Liver (tissue), 8 donors: ENCODE measurements at regions not wholly inside any gene's neighbourhood (a gene's known extent, or its start where the extent isn't known, plus 50 kb on each side); places are given as distances from the start of the nearest gene placed in this dataset.

Source experiments
- DNase-seq: peaks from one replicate; pipeline ENCODE4 v3.0.0-alpha.2; 2017; ENCODE audit warnings: low spot score
- H3K27ac ChIP-seq, 2 donors: one replicate each; pipeline ENCODE4 v1.7.0; 2013; ENCODE audit warnings: inconsistent platforms in 2 of 2, low read length in 2 of 2, control low read depth in 1 of 2, low read depth in 1 of 2, mild to moderate bottlenecking in 1 of 2
- H3K27me3 ChIP-seq, 4 donors: one replicate each; pipeline versions ENCODE4 v1.6.1 to v1.7.0; 2013; ENCODE audit warnings: low read length in 3 of 4, inconsistent platforms in 1 of 4, mild to moderate bottlenecking in 1 of 4, moderate library complexity in 1 of 4; ENCODE audit not compliant: control insufficient read depth in 4 of 4, insufficient read depth in 4 of 4
- H3K36me3 ChIP-seq, 4 donors: one replicate each; pipeline versions ENCODE4 v1.6.1 to v1.7.0; 2013; ENCODE audit warnings: low read length in 3 of 4, mild to moderate bottlenecking in 3 of 4, low read depth in 1 of 4, moderate library complexity in 1 of 4; ENCODE audit not compliant: control insufficient read depth in 4 of 4, insufficient read depth in 3 of 4
- H3K4me1 ChIP-seq, 4 donors: one replicate each; pipeline versions ENCODE4 v1.6.1 to v1.7.0; 2013; ENCODE audit warnings: low read length in 3 of 4, mild to moderate bottlenecking in 3 of 4, moderate library complexity in 1 of 4; ENCODE audit not compliant: control insufficient read depth in 4 of 4, insufficient read depth in 4 of 4
- H3K4me3 ChIP-seq, 3 donors: one replicate each; pipeline versions ENCODE4 v1.6.1 to v1.7.0; 2013; ENCODE audit warnings: low read length in 3 of 3, control low read depth in 1 of 3, low read depth in 1 of 3, mild to moderate bottlenecking in 1 of 3
- H3K9ac ChIP-seq, 2 donors: one replicate each; pipeline ENCODE4 v1.7.0; 2013; ENCODE audit warnings: low read length in 2 of 2, mild to moderate bottlenecking in 2 of 2, moderate library complexity in 2 of 2, control low read depth in 1 of 2, low read depth in 1 of 2
- H3K9me3 ChIP-seq, 4 donors: one replicate each; pipeline versions ENCODE4 v1.6.1 to v1.7.0; 2013; ENCODE audit warnings: low read length in 3 of 4; ENCODE audit not compliant: control insufficient read depth in 4 of 4
- EGR1 ChIP-seq, 2 donors: IDR thresholded peaks; 2 replicates each; pipeline ENCODE4 v1.6.1; 2016 to 2018; ENCODE audit warnings: antibody characterized with exemption in 2 of 2, low read depth in 2 of 2
- FOXA1 ChIP-seq: IDR thresholded peaks from 2 replicates; pipeline ENCODE4 v1.6.1; 2016; ENCODE audit warnings: antibody characterized with exemption
- FOXA2 ChIP-seq: IDR thresholded peaks from 2 replicates; pipeline ENCODE4 v1.6.1; 2016; ENCODE audit warnings: antibody characterized with exemption
- GABPA ChIP-seq, 2 donors: IDR thresholded peaks in 1 of 2; conservative IDR thresholded peaks in 1 of 2; 2 replicates each; pipeline ENCODE4 v1.6.1; 2016; ENCODE audit warnings: antibody characterized with exemption in 2 of 2, mild to moderate bottlenecking in 1 of 2, moderate library complexity in 1 of 2
- HNF4A ChIP-seq, 2 donors: conservative IDR thresholded peaks; 2 replicates each; pipeline ENCODE4 v1.6.1; 2016; ENCODE audit warnings: antibody characterized with exemption in 2 of 2, mild to moderate bottlenecking in 2 of 2
- JUND ChIP-seq, 2 donors: IDR thresholded peaks; 2 replicates each; pipeline ENCODE4 v1.6.1; 2016; ENCODE audit warnings: antibody characterized with exemption in 2 of 2
- NR2F2 ChIP-seq: IDR thresholded peaks from 2 replicates; pipeline ENCODE4 v1.6.1; 2016; ENCODE audit warnings: antibody characterized with exemption
- RAD21 ChIP-seq, 2 donors: IDR thresholded peaks; 2 replicates each; pipeline ENCODE4 v1.6.1; 2016; ENCODE audit warnings: antibody characterized with exemption in 2 of 2, mild to moderate bottlenecking in 2 of 2
- REST ChIP-seq: IDR thresholded peaks from 2 replicates; pipeline ENCODE4 v1.6.1; 2016; ENCODE audit warnings: antibody characterized with exemption, mild to moderate bottlenecking
- RXRA ChIP-seq, 2 donors: IDR thresholded peaks; 2 replicates each; pipeline ENCODE4 v1.6.1; 2017 to 2018; ENCODE audit warnings: antibody characterized with exemption in 2 of 2, mild to moderate bottlenecking in 1 of 2
- SP1 ChIP-seq: IDR thresholded peaks from 2 replicates; pipeline ENCODE4 v1.6.1; 2018; ENCODE audit warnings: antibody characterized with exemption, mild to moderate bottlenecking
- TAF1 ChIP-seq: conservative IDR thresholded peaks from 2 replicates; pipeline ENCODE4 v1.6.1; 2016; ENCODE audit warnings: antibody characterized with exemption, mild to moderate bottlenecking
- YY1 ChIP-seq: IDR thresholded peaks from 2 replicates; pipeline ENCODE4 v1.6.1; 2016; ENCODE audit warnings: antibody characterized with exemption, mild to moderate bottlenecking
- WGBS: extraction: QIAGEN DNeasy Blood & Tissue Kit; methylation state at CpG from one replicate; pipeline ENCODE4 v1.1.7; 2013; 5-methylcytosine and 5-hydroxymethylcytosine counted together
- TF ChIP-seq, protein P1 (sequence below): fragments of 150-350 bp; IDR thresholded peaks from 2 replicates; pipeline ENCODE4 v1.5.1; 2017; ENCODE audit warnings: improper control_type of control experiment, low read depth, low read length; ENCODE audit not compliant: missing input control
- TF ChIP-seq, protein P2 (sequence below): IDR thresholded peaks from 2 replicates; pipeline ENCODE4 v1.6.1; 2016; ENCODE audit warnings: antibody characterized with exemption
- TF ChIP-seq, protein P3 (sequence below): IDR thresholded peaks from 2 replicates; pipeline ENCODE4 v1.6.1; 2016; ENCODE audit warnings: antibody characterized with exemption
- donor health status: healthy.
- donor health status: healthy.
- donor health status: healthy.
- donor health status: healthy.
- donor health status: healthy.

DNA sequence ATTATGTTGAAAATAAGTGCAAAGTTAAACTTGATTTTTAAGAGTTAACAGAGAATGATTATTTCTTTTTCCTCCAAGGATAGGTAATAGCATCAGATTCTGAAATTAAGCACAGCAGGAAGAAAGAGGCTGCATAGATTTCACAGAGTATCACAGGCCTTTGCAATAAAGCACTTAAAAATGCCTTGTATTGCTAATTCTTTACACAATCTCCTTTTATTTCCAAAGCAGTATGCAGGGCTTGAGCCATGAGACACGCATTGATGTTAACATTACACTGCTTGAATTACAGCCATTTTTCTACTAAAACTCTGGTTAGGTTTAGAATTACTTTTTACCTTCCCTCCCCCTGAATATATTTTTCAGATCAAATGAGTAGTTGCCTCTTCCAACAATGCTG lies 398.3 kb downstream of the BCAT1 start:
- Histone ChIP-seq H3K36me3 (no peaks in the 10 kb centered on the region), H3K4me3 (peak overlapping the region in 1 of 3 donors; percentile 41), H3K9me3 (no peaks in the 10 kb centered on the region), H3K9ac (no peak overlapping the region), H3K27ac (peak overlapping the region; percentile 57 to 63), H3K27me3 (no peaks in the 10 kb centered on the region), H3K4me1 (peaks cover 3 to 20% (median 13%) of the 10 kb centered on the region in 4 donors)
- WGBS, result 64% methylated on average over 1 of the region's 1 CpG
- DNase-seq, result no peak
- TF ChIP-seq EGR1 (IDR thresholded peaks at IDR 0.05; ENCODE audit: low read depth in 2 of 2), result no peak
- TF ChIP-seq GABPA (IDR thresholded peaks at IDR 0.05 in 1 of 2, conservative IDR thresholded peaks at IDR 0.05 in 1 of 2), result no peak
- TF ChIP-seq FOXA1, result no peak
- TF ChIP-seq, protein P1, sequence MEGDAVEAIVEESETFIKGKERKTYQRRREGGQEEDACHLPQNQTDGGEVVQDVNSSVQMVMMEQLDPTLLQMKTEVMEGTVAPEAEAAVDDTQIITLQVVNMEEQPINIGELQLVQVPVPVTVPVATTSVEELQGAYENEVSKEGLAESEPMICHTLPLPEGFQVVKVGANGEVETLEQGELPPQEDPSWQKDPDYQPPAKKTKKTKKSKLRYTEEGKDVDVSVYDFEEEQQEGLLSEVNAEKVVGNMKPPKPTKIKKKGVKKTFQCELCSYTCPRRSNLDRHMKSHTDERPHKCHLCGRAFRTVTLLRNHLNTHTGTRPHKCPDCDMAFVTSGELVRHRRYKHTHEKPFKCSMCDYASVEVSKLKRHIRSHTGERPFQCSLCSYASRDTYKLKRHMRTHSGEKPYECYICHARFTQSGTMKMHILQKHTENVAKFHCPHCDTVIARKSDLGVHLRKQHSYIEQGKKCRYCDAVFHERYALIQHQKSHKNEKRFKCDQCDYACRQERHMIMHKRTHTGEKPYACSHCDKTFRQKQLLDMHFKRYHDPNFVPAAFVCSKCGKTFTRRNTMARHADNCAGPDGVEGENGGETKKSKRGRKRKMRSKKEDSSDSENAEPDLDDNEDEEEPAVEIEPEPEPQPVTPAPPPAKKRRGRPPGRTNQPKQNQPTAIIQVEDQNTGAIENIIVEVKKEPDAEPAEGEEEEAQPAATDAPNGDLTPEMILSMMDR, result no peak
- no peak for TF ChIP-seq HNF4A (conservative IDR thresholded peaks at IDR 0.05)
- TF ChIP-seq, protein P2, sequence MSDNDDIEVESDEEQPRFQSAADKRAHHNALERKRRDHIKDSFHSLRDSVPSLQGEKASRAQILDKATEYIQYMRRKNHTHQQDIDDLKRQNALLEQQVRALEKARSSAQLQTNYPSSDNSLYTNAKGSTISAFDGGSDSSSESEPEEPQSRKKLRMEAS, result no peak
- TF ChIP-seq YY1, result no peak
- no peak for TF ChIP-seq FOXA2
- no peak for TF ChIP-seq RXRA (IDR thresholded peaks at IDR 0.05)
- TF ChIP-seq TAF1, result no peak
- TF ChIP-seq SP1, result no peak
- TF ChIP-seq JUND (IDR thresholded peaks at IDR 0.05), result no peak
- TF ChIP-seq RAD21 (IDR thresholded peaks at IDR 0.05), result no peak

GRCh38 chr12:24546661-24547060 lies 402.2 kb downstream of the BCAT1 start:
- H3K27me3 ChIP-seq, result no peaks in the 10 kb centered on the region
- TF ChIP-seq TAF1 (no peak), FOXA2 (no peak), RAD21 (IDR thresholded peaks at IDR 0.05) (no peak), GABPA (IDR thresholded peaks at IDR 0.05 in 1 of 2, conservative IDR thresholded peaks at IDR 0.05 in 1 of 2) (no peak), NR2F2 (no peak), HNF4A (conservative IDR thresholded peaks at IDR 0.05) (no peak), RXRA (IDR thresholded peaks at IDR 0.05) (no peak), SP1 (no peak), FOXA1 (no peak), YY1 (no peak), REST (no peak), EGR1 (IDR thresholded peaks at IDR 0.05; ENCODE audit: low read depth in 2 of 2) (no peak)
- TF ChIP-seq, protein P2, result no peak
- TF ChIP-seq, protein P1, result no peak
- TF ChIP-seq, protein P3, sequence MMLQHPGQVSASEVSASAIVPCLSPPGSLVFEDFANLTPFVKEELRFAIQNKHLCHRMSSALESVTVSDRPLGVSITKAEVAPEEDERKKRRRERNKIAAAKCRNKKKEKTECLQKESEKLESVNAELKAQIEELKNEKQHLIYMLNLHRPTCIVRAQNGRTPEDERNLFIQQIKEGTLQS, result no peak
- DNase-seq, result no peak
- H3K4me1 ChIP-seq, result peaks cover 3 to 24% (median 15%) of the 10 kb centered on the region in 4 donors
- H3K9me3 ChIP-seq, result no peaks in the 10 kb centered on the region
- H3K9ac ChIP-seq, result no peak overlapping the region
- H3K27ac ChIP-seq, result no peak overlapping the region
- no peak overlapping the region for H3K4me3 ChIP-seq
- no peaks in the 10 kb centered on the region for H3K36me3 ChIP-seq
- 85% methylated on average over 2 of the region's 2 CpGs for WGBS
